Heart left ventricle (tissue), 16 donors: ENCODE measurements at regions not wholly inside any gene's neighbourhood (a gene's known extent, or its start where the extent isn't known, plus 50 kb on each side); places are given as distances from the start of the nearest gene placed in this dataset.
"Not testable (repeated sequence)": the region's sequence is repeated elsewhere in the genome, so short reads cannot be mapped to it uniquely, and the experiment has no call there.

Experiments used
- ATAC-seq, 4 donors: fragments of 200-7000 bp; cut with Tn5 transposase; one replicate each; pipeline ENCODE4 v1.9.1; 2020 to 2022; ENCODE audit warnings: moderate library complexity in 4 of 4, mild to moderate bottlenecking in 3 of 4, moderate number of reproducible peaks in 1 of 4
- DNase-seq, 5 donors: peaks; one replicate each; pipeline ENCODE4 v3.0.0-alpha.2; 2020
- H3K27ac ChIP-seq, 12 donors: fragments of 200-600 bp; sonication (generic) in 4 of 12; one replicate each; pipeline versions ENCODE4 v1.5.0 to v1.8.0; 2016 to 2022; ENCODE audit warnings: mild to moderate bottlenecking in 2 of 12
- H3K27me3 ChIP-seq, 9 donors: fragments of 200-600 bp; sonication (generic) in 2 of 9; one replicate each; pipeline versions ENCODE4 v1.5.1 to v1.8.0; 2016 to 2022; ENCODE audit warnings: mild to moderate bottlenecking in 3 of 9
- H3K36me3 ChIP-seq, 9 donors: fragments of 200-600 bp; sonication (generic) in 2 of 9; one replicate each; pipeline versions ENCODE4 v1.5.0 to v1.8.0; 2018 to 2022; ENCODE audit warnings: mild to moderate bottlenecking in 2 of 9
- H3K4me1 ChIP-seq, 12 donors: fragments of 200-600 bp; sonication (generic) in 4 of 12; one replicate each; pipeline versions ENCODE4 v1.5.0 to v1.8.0; 2016 to 2022; ENCODE audit warnings: mild to moderate bottlenecking in 3 of 12
- H3K4me3 ChIP-seq, 12 donors: fragments of 200-600 bp; sonication (generic) in 4 of 12; one replicate each; pipeline versions ENCODE4 v1.5.0 to v1.8.0; 2017 to 2022; ENCODE audit warnings: mild to moderate bottlenecking in 9 of 12, moderate library complexity in 4 of 12
- H3K9me3 ChIP-seq, 12 donors: fragments of 200-600 bp; sonication (generic) in 4 of 12; one replicate each; pipeline versions ENCODE4 v1.5.0 to v1.8.0; 2016 to 2022; ENCODE audit warnings: mild to moderate bottlenecking in 1 of 12
- POLR2A ChIP-seq, 2 donors: fragments of 450-650 bp; IDR thresholded peaks; one replicate each; pipeline ENCODE4 v1.6.1; 2017; ENCODE audit warnings: antibody characterized with exemption in 2 of 2, mild to moderate bottlenecking in 2 of 2, moderate library complexity in 2 of 2
- WGBS, 4 donors: extraction: QIAGEN DNeasy Blood & Tissue Kit in 2 of 4; methylation state at CpG; one replicate each; pipeline versions ENCODE4 v1.1.5 to v1.1.7; 2013 to 2018; 5-methylcytosine and 5-hydroxymethylcytosine counted together
- intact Hi-C, 10 donors: fragments of 100-400 bp; cut with DNase I; formaldehyde crosslinking; loops; one replicate each; pipeline versions ENCODE4 v1.11.1 to v1.14.2; 2022
- TF ChIP-seq, protein P1 (sequence below), 12 donors: fragments of 200-600 bp; sonication (generic) in 4 of 12; IDR thresholded peaks; one replicate each; pipeline versions ENCODE4 v1.5.0 to v1.8.0; 2018 to 2022; ENCODE audit warnings: antibody characterized with exemption in 12 of 12, mild to moderate bottlenecking in 5 of 12
- donor health status: ischemic (EF 13 %, LVEDD 7.1; RV severe dilation, severe dysfunction).
- donor health status: healthy with polysubstance abuse.
- donor health status: DM: no; HTN: yes; CAD: no.
- donor health status: DM: no; HTN: no; CAD: no.
- donor health status: ischemic (EF 25% LVEDD 6.9; RV normal size, moderate dysfunction).
- donor health status: ischemic (EF 25% LVEDD 5.7; RV mildly dilated, moderate dysfunction).
- donor health status: healthy.
- donor health status: DM: yes; HTN: yes; CAD: no.
- donor health status: ischemic (EF 35%, LVEDD 5.7; RV mildly dilated, moderate dysfunction).
- donor health status: nonischemic (EF 11% LVEDD 7.7; RV severe dilation, severe dysfunction).
- donor health status: DM: yes; HTN: yes; CAD: no.
- donor health status: PGD.
- donor health status: ischemic (EF 29% LVEDD 5.4; RV normal size, mild dysfunction).
- donor health status: nonischemic (EF 23%, LVEDD 6.1; RV moderate dilation, normal function).

DNA sequence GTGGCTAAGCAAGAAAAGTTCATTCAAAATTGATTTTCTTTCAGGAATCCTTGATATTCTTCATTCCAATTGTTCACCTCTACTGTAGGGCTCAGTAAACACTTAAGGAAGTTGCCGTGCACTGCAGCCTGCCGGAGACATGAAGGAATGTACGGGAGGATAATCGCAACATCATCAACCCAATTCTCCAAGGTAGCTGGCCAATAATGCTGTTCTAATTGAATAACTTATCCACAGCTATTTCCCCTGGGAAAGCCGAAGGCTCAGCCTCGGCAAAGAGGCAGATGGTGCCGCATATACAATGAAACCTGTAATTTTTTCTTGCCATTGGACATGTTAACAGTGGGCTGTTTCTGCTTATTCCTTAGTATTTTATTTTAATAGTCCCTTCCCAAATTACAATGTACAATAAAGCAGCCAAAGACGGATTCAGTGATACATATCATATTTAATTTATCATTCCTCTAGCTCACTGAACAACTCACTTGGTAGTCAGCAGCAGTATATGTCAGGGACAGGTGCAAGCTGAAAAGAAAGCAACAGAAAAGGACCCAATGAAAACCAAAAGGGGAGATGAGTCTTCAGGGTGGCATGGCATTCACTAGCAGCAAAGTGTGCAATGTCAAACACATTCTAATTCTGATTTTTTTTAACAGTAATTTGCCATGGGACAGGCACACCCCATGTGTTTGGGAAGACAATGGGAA, 420.5 kb upstream of the KLF12 start:
- ATAC-seq = no peak
- H3K9me3 ChIP-seq = no peaks in the 10 kb centered on the region
- TF ChIP-seq POLR2A (IDR thresholded peaks at IDR 0.05) = no peak
- TF ChIP-seq, protein P1, sequence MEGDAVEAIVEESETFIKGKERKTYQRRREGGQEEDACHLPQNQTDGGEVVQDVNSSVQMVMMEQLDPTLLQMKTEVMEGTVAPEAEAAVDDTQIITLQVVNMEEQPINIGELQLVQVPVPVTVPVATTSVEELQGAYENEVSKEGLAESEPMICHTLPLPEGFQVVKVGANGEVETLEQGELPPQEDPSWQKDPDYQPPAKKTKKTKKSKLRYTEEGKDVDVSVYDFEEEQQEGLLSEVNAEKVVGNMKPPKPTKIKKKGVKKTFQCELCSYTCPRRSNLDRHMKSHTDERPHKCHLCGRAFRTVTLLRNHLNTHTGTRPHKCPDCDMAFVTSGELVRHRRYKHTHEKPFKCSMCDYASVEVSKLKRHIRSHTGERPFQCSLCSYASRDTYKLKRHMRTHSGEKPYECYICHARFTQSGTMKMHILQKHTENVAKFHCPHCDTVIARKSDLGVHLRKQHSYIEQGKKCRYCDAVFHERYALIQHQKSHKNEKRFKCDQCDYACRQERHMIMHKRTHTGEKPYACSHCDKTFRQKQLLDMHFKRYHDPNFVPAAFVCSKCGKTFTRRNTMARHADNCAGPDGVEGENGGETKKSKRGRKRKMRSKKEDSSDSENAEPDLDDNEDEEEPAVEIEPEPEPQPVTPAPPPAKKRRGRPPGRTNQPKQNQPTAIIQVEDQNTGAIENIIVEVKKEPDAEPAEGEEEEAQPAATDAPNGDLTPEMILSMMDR (IDR thresholded peaks at IDR 0.05) = no peak
- DNase-seq = no peak
- 90 to 96% (median 94%) methylated on average over 8 of the region's 8 CpGs for WGBS, 4 donors
- no peaks in the 10 kb centered on the region for H3K27me3 ChIP-seq
- H3K4me3 ChIP-seq = no peak overlapping the region
- no peaks in the 10 kb centered on the region for H3K36me3 ChIP-seq
- intact Hi-C loops = no loop called here
- H3K27ac ChIP-seq = no peak overlapping the region
- no peaks in the 10 kb centered on the region for H3K4me1 ChIP-seq

DNA sequence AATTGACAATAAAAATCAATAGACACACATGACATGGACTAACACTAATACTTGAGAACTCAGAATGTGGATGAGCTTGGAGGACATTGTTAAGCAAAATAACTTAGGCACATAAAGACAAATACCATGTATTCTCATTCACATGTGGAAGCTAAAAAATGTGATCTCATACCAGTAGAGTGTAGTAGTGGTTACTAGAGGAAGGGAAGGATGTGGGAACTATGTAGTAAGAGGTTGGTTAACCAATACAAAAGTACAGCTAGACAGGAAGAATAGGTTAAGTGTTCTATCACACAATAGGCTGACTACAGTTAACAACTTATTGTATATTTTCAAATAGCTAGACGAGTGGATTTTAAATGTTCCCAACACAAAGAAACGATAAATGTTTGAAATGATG, 415.8 kb upstream of the KLF12 start:
- no peaks in the 10 kb centered on the region for H3K4me1 ChIP-seq
- DNase-seq = no peak
- H3K4me3 ChIP-seq = no peak overlapping the region
- no peaks in the 10 kb centered on the region for H3K27me3 ChIP-seq
- no peak for TF ChIP-seq POLR2A (IDR thresholded peaks at IDR 0.05)
- TF ChIP-seq, protein P1 (IDR thresholded peaks at IDR 0.05) = no peak
- ATAC-seq = no peak
- no peaks in the 10 kb centered on the region for H3K36me3 ChIP-seq
- no peaks in the 10 kb centered on the region for H3K9me3 ChIP-seq
- WGBS, 4 donors = 92 to 97% (median 94%) methylated on average over 2 of the region's 2 CpGs
- no peak overlapping the region for H3K27ac ChIP-seq
- intact Hi-C loops = no loop called here

DNA sequence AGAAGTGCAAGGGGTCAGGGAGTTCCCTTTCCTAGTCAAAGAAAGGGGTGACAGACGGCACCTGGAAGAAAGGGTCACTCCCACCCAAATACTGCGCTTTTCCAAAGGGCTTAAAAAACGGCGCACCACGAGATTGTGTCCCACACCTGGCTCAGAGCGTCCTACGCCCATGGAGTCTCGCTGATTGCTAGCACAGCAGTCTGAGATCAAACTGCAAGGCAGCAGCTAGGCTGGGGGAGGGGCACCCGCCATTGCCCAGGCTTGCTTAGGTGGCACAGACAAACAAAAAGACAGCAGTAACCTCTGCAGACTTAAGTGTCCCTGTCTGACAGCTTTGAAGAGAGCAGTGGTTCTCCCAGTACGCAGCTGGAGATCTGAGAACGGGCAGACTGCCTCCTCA, 402.4 kb upstream of the KLF12 start:
- H3K36me3 ChIP-seq, H3K4me3 ChIP-seq, H3K4me1 ChIP-seq, DNase-seq, H3K27ac ChIP-seq, H3K27me3 ChIP-seq, ATAC-seq, intact Hi-C loops, H3K9me3 ChIP-seq: not testable (repeated sequence)
- 81 to 90% (median 83%) methylated on average over 7 to 11 of the region's 11 CpGs for WGBS, 4 donors

DNA sequence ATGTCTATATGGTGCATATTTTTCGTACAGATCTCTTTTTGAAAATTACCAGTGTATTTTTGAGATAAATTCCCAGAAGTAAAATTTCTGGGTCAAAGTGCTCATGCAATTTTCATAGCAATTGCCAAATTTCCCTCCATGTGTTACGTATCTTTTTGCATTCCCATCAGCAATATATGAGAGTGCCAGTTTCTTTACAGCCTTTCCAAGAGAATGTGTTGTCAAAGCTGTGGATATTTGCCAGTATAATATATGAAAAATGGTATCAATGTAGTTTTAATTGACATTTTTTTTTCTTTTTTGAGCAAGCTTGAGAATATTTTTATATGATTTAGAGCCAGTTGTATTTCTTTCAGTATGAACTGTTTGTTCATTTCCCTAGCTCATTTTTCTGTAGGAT, 399.0 kb upstream of the KLF12 start:
- Histone ChIP-seq H3K36me3 (no peaks in the 10 kb centered on the region), H3K4me1 (no peaks in the 10 kb centered on the region), H3K27ac (no peak overlapping the region), H3K27me3 (no peaks in the 10 kb centered on the region), H3K4me3 (no peak overlapping the region), H3K9me3 (no peaks in the 10 kb centered on the region)
- intact Hi-C loops = no loop called here
- DNase-seq (no peak), ATAC-seq (no peak)
- 79 to 90% (median 87%) methylated on average over 2 of the region's 2 CpGs for WGBS, 4 donors
- TF ChIP-seq POLR2A (IDR thresholded peaks at IDR 0.05) = no peak
- TF ChIP-seq, protein P1 (IDR thresholded peaks at IDR 0.05) = no peak

DNA sequence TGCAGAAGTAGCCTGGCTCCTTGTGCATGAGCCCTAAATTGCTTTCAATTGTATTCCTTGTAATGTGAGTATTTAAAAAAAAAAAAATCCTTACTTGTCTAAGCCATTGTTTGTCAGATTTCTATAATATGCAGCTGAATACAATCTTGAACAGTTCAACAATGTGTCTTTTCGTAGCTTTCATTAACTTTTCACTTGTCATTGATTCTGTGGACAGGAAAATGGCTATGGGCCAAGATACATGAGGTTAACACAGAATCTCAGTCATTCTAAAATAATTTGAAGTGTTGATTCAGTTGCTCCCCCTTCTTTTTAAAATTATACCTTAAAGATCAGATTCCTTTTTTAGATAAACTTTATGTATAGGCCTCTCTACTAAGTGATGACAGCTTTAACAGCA, 395.8 kb upstream of the KLF12 start:
- ATAC-seq = no peak
- Histone ChIP-seq H3K4me1 (no peaks in the 10 kb centered on the region), H3K27ac (no peak overlapping the region), H3K4me3 (no peak overlapping the region), H3K36me3 (no peaks in the 10 kb centered on the region), H3K9me3 (no peaks in the 10 kb centered on the region), H3K27me3 (no peaks in the 10 kb centered on the region)
- intact Hi-C loops = no loop called here
- 61 to 83% (median 71%) methylated on average over 1 of the region's 1 CpG for WGBS, 4 donors
- TF ChIP-seq, protein P1 (IDR thresholded peaks at IDR 0.05) = no peak
- no peak for TF ChIP-seq POLR2A (IDR thresholded peaks at IDR 0.05)
- DNase-seq = no peak
